ENCODE measurements at regions not wholly inside any gene's neighbourhood (a gene's known extent, or its start where the extent isn't known, plus 50 kb on each side); places are given as distances from the start of the nearest gene placed in this dataset.

DNA sequence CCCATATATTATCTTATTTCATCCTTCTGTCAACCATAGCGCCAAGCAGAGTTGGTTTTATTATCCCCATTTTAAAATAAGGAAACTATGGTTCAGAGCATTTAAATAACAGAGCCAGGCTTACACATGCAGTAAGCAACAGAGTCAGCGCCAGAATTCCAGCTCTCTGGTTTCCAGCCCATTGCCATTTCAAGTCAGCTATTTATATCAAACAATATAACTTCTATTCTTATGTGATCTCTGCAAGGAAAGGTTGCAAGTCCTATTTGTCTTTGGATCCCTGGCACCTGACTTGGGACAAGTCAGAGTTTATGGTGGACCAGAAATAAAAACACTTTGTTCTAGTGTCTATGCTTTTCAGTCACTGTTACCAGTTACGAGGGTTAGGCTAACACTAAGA lies 174.1 kb upstream of the EEA1 start:
- no peak for DNase-seq (ENCODE audit: low read depth, low spot score)

DNA sequence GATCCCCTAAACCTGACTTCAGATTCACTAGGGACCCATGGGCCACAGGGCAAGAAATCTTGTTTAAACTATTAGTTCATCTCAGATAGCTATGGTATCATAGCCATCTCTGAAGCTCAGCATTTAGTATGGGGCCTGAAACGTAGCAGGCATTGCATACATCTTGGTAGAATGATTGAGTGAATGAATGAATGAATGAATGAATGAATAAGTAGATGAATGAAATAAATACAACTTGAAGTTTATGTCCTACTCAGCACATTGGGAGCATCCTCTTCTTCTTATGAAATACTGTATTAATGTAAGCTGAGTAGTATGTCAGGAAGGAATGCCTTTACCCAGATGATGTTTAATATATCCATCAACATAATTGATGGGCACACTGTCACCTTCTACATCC lies 175.4 kb upstream of the EEA1 start:
- no peak for DNase-seq (ENCODE audit: low read depth, low spot score)

DNA sequence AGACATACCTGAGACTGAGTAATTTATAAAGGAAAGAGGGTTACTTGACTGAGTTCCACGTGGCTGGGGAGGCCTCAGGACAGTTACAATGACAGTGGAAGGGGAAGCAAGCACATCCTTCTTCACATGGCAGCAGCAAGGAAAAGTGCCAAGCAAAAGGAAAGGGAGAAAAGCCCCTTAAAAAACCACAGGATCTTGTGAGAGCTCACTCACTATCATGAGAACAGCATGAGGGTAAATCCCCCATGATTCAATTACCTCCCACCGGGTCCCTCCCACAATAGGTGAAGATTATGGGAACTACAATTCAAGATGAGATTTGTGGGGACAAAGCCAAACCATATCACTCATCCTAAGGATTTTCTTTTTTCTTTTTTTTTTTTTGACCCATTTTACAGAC lies 177.8 kb upstream of the EEA1 start:
- DNase-seq (ENCODE audit: low read depth, low spot score): no peak

DNA sequence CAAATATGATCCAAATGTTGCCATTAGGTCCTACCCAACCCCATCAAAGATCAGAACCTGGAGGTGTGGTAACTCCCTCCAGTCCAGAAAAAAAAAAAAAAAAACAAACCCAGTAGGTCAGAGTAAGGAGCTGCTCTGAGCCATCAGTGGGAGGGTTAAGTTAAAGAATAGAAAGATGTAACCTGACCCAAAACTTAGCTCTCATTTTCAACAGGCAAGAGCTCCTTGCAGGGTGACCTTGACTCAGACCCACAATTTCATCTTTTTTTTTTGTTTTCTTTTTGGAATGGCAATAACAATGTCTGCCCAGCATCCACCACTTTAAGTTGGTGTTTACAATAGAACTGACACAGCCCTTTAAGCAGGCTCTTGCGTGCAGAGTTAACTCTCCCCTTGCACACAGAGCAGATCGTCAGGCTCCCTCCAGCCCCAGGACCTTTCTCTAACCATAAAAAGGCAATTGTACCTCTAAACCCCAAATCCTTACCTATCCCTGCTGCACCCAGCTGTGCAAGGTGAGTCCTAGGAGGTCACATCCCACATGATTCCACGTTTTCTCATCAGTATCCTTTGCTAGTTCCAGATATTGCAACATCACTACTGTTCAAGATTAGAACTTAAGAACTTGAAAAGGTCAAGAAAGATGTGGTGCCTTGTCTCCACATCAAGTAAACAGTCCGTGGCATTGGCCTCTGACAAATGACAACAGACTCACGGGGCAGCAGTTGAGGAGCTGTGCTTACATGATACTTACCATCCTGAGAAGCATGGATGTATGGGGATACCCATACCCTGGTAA lies 178.6 kb upstream of the EEA1 start:
- no peak for DNase-seq (ENCODE audit: low read depth, low spot score)

DNA sequence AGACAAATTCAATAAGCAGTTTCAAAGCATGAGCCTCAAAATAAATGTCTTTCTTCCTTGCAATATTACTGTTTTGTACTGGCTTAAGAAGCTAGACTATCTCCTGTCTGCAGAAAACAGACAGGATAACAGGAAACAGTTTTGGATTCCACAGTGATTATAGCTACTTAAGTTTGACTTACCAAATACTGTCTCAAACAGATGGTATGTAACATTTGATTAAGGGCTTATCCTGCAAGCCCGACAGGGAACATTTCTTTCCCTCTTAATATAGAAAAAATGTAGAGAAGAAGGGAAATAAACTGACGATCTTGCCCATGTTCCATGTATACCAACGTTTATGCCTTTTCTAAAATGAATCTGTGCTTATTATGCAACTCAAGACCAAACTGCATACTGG lies 179.9 kb upstream of the EEA1 start:
- no peak for DNase-seq (ENCODE audit: low read depth, low spot score)

DNA sequence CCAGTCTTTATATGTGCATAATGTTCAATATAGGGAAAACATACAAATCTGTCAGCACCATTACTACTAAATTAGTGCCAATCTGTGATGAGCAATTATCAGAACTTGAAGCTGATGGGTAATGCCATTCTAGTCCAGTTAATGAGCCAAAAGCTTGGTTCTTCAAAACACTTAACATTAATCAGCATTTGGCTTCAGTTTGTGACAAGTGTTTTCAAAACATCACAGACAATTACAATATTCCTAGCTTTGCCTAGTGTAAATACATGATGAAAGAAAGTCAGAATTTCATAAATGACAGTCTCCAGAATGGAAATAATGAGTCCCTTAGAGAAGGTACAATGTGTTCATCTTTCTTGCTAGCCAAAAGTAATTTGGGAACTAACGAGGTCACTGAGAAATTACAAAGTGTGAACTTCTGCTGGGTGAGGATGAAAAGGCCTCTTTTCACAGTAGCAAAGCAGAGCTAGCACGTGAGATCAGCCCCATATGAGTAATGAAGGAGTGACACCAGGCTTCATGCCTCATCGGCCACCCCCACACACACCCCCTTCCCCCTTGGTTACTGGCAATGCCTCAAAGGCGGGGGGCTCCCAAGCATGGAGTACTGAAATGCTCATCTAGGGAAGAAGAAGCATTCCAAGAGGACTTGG lies 180.6 kb upstream of the EEA1 start:
- DNase-seq (ENCODE audit: low read depth, low spot score): no peak

DNA sequence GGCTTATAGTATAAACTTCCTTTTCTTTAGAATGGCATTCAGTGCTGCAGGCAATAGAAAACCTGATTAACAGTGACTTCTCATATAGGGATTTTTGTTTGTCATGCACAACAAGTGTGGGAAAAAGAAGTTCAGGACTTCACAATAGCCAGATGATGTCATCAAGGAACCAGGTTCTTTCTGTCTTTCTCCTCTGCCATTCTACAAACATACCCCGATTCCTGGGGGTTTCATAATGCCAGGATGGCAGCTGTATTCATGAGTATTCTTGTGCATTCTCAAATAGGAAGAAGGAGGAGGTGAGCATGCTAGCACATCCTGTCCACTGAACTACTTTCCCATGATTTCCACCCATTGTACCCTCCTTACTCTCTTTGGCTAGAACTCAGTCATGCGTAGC lies 182.7 kb upstream of the EEA1 start:
- no peak for DNase-seq (ENCODE audit: low read depth, low spot score)

DNA sequence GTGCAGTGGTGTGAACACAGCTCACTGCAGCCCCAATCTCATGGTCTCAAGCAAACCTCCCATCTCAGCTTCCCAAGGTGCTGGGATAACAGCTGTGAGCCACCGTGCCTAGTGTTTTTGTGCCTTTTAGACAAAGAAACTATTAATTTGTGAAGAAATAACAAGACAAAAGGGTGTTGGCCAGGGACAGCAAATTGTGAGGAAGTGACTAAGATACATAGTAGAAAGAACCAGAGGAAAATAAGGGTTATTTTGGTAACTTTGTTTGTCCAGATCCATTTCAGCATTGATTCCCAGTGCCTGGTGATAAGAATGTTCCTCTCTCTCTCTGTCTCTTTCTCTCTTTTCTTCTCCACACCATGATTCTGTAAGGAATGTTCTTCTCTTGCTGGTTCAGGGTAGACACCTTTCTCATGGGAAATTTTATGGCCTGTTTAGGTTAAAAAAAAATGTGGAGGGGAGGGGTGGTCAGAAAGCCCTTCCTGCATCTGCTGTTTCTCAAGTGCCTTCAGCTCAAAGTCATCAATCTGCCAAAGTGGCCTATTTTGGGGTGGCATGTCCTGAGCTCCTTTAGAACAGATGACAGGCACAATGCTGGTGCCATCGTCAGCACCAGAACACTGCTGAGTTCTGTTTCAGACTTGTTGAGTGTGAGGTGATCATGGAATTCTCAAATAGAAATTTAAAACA lies 184.4 kb upstream of the EEA1 start:
- no peak for DNase-seq (ENCODE audit: low read depth, low spot score)

DNA sequence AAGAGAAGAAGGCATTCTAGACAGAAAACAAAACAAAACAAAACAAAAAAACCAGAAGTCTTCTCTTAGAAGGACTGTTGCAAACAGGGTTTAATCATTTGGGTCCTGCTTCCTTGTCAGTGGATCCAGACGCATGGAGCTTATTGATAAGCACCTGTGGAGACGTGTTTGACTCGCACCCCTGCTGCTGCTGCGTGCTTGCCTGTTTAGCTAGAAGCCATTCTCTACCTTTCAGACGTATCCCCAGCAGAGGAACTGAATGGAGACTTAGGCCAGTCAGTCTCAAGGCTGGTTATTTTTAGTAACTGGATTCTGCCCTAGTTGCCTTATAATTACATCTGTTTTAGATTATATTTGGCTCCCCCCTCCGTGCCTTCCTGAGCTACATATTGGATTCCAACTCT lies 186.1 kb upstream of the EEA1 start:
- DNase-seq (ENCODE audit: low read depth, low spot score): no peak

DNA sequence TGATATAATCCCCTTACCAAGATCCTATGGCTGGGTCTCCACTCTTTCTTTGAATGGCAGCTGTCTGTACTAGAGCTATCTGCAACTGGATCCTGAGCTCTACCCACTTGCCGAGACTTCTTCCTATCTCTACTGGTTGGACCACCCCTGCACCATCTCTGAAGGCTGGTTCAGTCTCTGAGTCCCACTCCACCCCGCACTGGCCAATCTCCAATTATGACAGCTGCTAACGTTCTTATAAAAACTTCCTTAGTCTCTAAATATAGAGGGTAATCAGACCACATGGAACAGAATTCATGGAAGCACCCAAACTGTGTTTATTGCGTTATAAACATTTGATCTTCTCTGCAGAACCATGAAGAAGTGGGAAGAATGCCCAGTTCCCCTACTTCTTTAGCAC lies 186.6 kb upstream of the EEA1 start:
- no peak for DNase-seq (ENCODE audit: low read depth, low spot score)

DNA sequence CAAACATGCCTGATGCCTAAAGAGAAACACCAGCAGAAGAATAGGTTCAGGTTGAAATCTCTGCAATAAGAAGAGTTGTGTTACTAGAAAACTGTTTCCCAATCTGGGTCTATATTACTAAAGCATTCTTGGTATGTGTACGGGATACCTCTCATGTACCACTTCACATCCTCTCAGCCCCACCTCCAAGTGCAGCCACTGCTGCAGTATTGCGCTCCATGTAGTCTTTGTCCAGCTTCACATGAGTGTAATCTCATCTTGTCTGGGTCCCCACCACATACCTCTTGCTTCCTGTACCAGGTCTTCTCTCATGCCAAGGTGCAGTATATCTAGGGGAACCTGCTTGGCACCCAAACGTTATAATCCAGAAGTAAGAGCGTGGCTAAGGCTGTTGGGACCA lies 187.5 kb upstream of the EEA1 start:
- no peak for DNase-seq (ENCODE audit: low read depth, low spot score)

DNA sequence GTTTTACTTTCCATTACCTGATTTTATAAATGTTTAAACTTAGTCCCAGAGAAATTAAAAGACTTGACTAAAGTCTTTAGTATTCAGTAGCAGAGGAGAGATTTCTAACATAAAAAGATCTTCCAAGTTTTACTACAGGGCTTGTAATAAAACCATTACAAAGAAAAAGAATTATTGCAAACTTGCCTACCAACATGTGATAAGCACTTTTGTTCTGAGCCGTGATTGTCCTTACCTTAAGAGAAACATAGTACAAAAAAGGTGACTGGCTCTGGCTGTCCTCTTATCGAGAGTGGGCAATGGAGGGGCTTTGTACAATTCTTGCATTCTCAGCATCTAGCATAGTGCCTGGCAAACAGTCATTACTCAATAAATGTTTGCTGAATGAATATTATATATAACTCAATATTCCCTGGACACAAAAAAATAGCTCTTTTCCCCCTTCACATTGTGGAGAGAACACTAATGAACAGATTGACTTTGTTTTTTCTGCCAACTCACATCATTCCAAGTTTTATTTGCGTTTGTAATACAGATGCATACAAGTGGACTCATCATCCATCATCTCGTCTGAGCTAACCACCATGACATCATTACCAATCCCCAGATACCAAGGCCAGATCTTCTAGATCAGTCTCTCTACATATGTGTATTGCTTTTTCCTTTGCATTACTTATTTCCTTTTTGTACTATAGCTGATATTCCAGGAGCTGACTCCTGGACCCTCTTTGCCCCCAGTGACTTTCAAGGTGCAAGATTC lies 192.8 kb upstream of the EEA1 start:
- no peak for DNase-seq (ENCODE audit: low read depth, low spot score)

DNA sequence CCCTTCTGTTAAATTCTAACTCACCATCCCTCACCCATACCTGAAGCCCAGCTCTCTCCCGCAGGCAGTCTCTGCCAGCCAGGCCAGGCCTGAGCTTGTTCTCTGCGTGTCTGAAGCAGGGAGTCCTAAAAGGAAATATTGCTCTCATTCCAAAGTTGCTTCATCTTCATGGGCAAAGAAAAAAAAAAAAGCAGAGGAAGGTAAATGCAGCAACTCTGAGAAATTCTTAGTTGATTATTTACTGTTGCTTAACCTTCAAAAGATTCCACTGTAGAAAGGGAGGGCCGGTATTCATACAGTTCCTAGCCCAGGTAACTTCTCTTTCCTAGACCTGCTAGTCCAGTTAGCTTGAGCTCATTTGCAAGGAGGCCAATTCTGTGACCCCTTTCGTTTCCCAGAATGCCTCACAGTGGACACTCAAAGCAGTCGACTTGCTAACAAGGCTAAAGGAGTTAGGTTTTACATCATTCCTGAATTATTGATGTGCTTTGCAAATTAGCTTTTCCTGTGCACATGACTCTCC lies 193.5 kb upstream of the EEA1 start:
- DNase-seq (ENCODE audit: low read depth, low spot score): no peak

DNA sequence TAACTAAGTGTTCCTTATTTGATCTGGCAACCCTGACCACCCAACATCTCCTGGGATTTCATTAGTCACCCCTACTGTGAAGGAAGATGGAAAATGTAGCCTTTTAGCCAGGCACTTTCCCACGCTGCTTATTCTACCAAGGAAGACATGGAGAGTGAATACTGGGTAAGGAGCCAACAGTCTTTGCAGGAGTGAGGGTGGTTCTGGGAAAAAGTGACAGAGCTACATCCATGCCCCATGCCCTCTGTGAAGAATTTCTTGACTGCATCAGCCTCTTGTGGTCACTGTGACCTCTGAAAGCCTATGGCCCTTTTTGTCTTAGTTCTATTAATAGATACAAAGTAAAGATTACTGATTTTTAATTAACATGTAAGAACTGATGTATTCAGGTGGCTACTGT lies 196.0 kb upstream of the EEA1 start:
- DNase-seq (ENCODE audit: low read depth, low spot score): no peak

DNA sequence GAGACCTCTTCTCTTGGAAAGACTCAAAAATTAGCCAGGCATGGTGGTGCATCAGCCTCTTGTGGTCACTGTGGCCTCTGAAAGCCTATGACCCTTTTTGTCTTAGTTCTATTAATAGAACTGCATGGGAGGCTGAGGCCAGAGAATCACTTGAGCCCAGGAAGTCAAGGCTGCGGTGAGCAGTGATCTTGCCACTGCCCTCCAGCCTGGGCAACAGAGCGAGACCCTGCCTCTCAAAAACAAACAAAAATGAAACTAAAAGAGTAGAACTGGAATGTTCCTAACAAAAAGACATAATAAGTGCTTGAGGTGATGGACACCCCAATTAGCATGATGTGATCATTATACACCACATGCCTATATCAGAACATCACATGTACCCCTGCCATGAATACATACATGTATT lies 197.0 kb upstream of the EEA1 start:
- no peak for DNase-seq (ENCODE audit: low read depth, low spot score)

DNA sequence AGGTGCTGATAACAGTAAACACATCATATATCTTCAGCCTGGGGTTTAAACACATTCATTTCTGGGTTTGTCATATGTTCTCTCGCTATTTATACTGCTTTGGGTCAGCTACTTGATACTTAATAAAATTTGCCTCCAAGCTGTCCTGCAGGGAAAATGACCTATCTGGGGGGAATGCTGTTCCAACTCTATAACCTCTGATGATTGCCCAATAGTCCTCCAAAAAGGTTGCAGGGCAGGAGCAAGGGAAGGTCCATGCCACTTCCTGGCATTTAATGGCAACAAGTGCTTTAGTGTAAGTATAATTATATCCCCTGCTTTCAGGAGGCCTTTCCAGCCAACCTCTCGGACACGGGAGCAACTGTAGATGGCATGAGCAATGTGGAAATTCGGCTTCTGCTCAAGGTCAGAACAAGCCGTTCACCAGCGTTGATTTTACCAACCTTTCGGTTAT lies 198.0 kb upstream of the EEA1 start:
- no peak for DNase-seq (ENCODE audit: low read depth, low spot score)

DNA sequence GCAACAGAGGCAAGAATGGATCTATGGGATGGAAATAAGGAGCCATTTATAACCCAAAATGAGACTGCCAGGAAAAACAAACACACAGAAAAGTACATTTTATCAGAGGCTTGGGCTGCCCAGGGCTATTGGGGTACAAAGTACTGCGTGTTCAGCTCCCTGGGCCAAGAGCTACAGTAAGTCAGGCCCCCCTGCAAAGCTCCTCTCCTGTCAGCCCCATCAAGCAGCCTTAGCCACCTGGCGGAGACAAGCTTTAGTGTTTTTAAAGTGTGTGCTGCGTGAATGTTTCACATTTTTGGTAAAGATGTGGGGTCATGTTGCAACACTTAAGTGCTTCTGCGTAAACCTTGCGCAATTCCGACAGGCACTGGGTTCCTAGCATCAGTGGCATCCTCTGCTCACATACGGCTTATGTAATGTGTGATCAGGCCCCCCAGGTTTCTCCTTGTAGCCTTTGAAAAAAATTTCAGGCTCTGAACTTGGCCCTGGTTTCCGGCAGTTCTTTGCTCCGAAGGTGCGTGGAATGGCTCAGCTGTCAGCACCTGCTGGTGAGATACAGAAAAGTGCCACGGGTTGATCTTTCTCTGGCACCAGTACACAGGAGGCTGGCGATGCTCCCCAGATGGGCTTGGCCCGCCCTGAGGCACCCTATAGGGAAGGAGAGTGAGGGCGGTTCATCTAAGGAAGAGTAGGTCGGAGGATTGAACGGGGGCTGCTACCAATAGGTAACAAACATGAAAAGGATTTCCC lies 198.7 kb upstream of the EEA1 start:
- DNase-seq (ENCODE audit: low read depth, low spot score): no peak

DNA sequence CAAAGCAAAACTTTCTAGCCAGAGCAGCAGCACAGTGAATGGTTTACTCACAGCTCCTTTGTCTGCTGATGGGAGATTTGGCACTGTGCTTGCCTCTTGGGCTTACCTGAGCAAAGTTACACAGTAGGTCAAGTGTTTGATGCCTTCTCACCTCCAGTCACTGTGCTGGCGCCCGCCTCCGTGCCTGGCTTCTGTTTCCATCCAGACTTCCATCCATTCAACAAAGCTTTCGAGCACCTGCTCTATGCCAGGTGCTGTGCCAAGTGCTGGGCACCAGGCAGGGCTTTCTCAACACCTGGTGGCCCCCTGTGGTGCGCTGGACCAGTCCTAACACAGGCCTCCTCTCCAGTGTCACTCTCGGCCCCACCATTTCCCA lies 199.2 kb upstream of the EEA1 start:
- DNase-seq (ENCODE audit: low read depth, low spot score): no peak

DNA sequence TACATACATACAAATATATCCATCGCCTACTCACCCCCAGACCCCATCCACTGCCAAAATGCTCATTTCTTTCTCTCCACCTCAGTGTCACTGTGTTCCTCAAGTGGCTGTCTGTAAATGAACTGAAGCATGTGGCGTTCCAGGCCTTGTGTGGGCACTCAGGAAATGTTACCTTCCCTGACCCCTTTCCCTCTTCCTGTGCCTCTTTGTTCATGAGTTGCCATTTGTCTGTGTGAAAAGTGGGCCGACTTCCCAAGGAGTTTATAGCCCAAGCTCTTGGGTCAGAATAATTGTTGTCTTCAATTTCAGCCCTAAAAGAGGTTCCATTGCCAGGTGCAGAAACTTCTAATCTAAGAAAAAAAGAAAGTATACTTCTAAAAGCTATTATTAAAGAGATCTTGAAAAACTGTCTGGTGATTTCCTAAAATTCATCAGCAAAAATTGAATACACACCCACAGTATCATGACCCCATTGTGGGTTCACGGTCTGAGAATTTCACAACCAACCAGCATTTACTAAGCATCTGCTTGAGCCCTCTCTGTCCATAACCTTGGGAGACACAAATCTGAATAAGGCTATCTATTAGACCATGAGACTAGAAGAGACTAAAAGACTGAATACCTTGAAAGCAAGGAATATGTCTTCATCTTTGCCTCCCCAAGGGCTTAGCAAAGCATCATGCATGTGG lies 201.4 kb upstream of the EEA1 start:
- no peak for DNase-seq (ENCODE audit: low read depth, low spot score)

DNA sequence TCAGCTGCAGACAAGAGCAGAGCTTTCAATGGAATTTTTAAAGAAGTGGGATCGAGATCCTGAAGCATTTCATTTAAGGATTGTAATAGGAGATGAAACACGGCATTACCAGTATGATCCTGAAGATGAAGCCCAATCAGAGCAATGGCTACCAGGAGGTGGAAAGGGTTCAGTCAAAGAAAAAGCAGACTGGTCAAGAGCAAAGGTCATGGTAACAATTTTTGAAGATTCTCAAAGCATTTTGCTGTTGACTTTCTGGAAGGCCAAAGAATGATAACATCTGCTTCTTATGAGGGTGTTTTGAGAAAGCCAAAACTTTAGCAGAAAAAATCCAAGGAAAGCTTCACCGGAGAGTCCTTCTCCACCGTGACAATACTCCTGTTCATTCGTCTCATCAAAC lies 204.3 kb upstream of the EEA1 start:
- DNase-seq (ENCODE audit: low read depth, low spot score): no peak
